Inferior parietal cortex (tissue), 1 donor: ENCODE measurements at regions not wholly inside any gene's neighbourhood (a gene's known extent, or its start where the extent isn't known, plus 50 kb on each side); places are given as distances from the start of the nearest gene placed in this dataset.

Experiments
- DNase-seq: peaks from one replicate; pipeline ENCODE4 v3.0.0-alpha.2; 2016; ENCODE audit errors: extremely low spot score

- DNase-seq: peak; percentile 38
Measured at GRCh38 chr16:13291591-13292333, 390.4 kb downstream of the SHISA9 start.

GRCh38 chr16:13296206-13296605 lies 394.8 kb downstream of the SHISA9 start:
- no peak for DNase-seq

- no peak for DNase-seq
Measured at GRCh38 chr16:13298666-13299065, 397.3 kb downstream of the SHISA9 start.

GRCh38 chr16:13300066-13300840 lies 398.9 kb downstream of the SHISA9 start:
- no peak for DNase-seq

- no peak for DNase-seq
Measured at GRCh38 chr16:13305019-13305755, 403.8 kb downstream of the SHISA9 start.

- no peak for DNase-seq
Measured at GRCh38 chr16:13306161-13306995, 405.0 kb downstream of the SHISA9 start.

- no peak for DNase-seq
Measured at GRCh38 chr16:13307255-13307654, 405.9 kb downstream of the SHISA9 start.

GRCh38 chr16:13307851-13308250 lies 406.5 kb downstream of the SHISA9 start:
- no peak for DNase-seq

GRCh38 chr16:13312063-13312462 lies 410.7 kb downstream of the SHISA9 start:
- no peak for DNase-seq

GRCh38 chr16:13313351-13313750 lies 412.0 kb downstream of the SHISA9 start:
- no peak for DNase-seq

GRCh38 chr16:13314633-13315032 lies 413.2 kb downstream of the SHISA9 start:
- no peak for DNase-seq

- DNase-seq: no peak
Measured at GRCh38 chr16:13315642-13316427, 414.4 kb downstream of the SHISA9 start.

GRCh38 chr16:13322336-13322735 lies 420.9 kb downstream of the SHISA9 start:
- peak; percentile 11 for DNase-seq

GRCh38 chr16:13324851-13325250 lies 423.5 kb downstream of the SHISA9 start:
- no peak for DNase-seq

GRCh38 chr16:13325396-13325795 lies 424.0 kb downstream of the SHISA9 start:
- DNase-seq: no peak

- DNase-seq: no peak
Measured at GRCh38 chr16:13331918-13332317, 430.5 kb downstream of the SHISA9 start.

GRCh38 chr16:13332713-13333255 lies 431.4 kb downstream of the SHISA9 start:
- no peak for DNase-seq

GRCh38 chr16:13333336-13333735 lies 431.9 kb downstream of the SHISA9 start:
- DNase-seq: no peak

- no peak for DNase-seq
Measured at GRCh38 chr16:13335879-13336278, 434.5 kb downstream of the SHISA9 start.

- no peak for DNase-seq
Measured at GRCh38 chr16:13336335-13336734, 434.9 kb downstream of the SHISA9 start.
